Urinary bladder (tissue), 3 donors: ENCODE measurements at regions not wholly inside any gene's neighbourhood (a gene's known extent, or its start where the extent isn't known, plus 50 kb on each side); places are given as distances from the start of the nearest gene placed in this dataset.

Experiments
- DNase-seq: peaks from one replicate; pipeline ENCODE4 v3.0.0-alpha.2; 2015; ENCODE audit errors: extremely low spot score
- H3K27ac ChIP-seq: one replicate; pipeline ENCODE4 v1.5.1; 2013; ENCODE audit warnings: low read depth, mild to moderate bottlenecking, moderate library complexity
- H3K36me3 ChIP-seq: one replicate; pipeline ENCODE4 v1.6.1; 2013; ENCODE audit warnings: mild to moderate bottlenecking, moderate library complexity; ENCODE audit not compliant: insufficient read depth
- H3K4me1 ChIP-seq: one replicate; pipeline ENCODE4 v1.6.1; 2013; ENCODE audit warnings: mild to moderate bottlenecking, moderate library complexity; ENCODE audit not compliant: insufficient read depth
- H3K4me3 ChIP-seq: one replicate; pipeline ENCODE4 v1.5.1; 2013; ENCODE audit warnings: low read depth, low read length
- WGBS: extraction: QIAGEN DNeasy Blood & Tissue Kit; methylation state at CpG from one replicate; pipeline ENCODE4 v1.1.7; 2013; 5-methylcytosine and 5-hydroxymethylcytosine counted together
- donor health status: healthy with polysubstance abuse.
- donor health status: healthy.

GRCh38 chr3:17841190-17841828 is 98.9 kb upstream of the TBC1D5 start:
- no peaks in the 10 kb centered on the region for H3K36me3 ChIP-seq
- no peaks in the 10 kb centered on the region for H3K4me1 ChIP-seq
- no peak for DNase-seq
- H3K4me3 ChIP-seq, result no peak overlapping the region
- 16% methylated on average over 9 of the region's 9 CpGs for WGBS
- no peak overlapping the region for H3K27ac ChIP-seq

DNA sequence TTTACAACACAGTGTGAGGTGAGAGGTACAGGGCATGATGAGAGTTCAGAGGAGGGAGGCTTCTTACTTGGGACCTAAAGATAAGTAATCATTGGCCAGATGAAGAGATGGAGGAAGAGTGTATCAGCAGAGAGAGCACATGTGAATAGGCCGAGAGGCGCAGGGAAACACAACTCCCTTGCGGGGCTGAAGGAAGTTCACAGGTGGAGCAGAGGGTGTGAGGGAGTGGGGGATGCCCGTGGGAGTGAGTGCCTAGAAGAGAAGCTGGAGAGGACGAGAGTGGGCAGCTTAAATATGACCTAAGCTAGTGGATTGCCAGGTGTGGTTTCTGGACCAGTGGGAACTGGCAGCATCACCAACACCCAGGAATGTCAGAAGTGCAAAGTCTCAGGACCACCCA is 98.2 kb upstream of the TBC1D5 start:
- WGBS, result 82% methylated on average over 5 of the region's 5 CpGs
- Histone ChIP-seq H3K36me3 (no peaks in the 10 kb centered on the region), H3K4me1 (no peaks in the 10 kb centered on the region), H3K27ac (no peak overlapping the region), H3K4me3 (no peak overlapping the region)
- DNase-seq, result no peak

DNA sequence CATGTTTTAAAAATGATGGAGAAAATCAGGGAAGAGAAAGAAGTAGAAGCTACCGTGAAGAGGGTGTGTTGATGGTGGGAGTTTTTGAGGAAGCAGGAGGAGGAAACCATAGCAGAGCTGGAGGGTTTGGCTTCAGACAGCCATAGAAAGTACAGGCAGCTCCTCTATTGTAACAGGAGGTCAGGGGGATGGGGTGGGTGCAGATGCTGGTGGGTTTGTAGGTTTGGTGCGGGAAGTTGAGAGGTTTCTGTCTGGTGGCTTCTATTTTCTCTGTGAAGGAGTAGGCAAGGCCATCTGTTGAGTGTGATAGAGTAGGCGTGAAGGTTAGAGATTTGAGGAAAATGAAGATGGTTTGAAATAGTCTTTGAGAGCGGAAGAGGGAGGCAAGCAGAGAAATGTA is 97.7 kb upstream of the TBC1D5 start:
- no peaks in the 10 kb centered on the region for H3K4me1 ChIP-seq
- H3K36me3 ChIP-seq, result no peaks in the 10 kb centered on the region
- H3K4me3 ChIP-seq, result no peak overlapping the region
- no peak for DNase-seq
- 95% methylated on average over 4 of the region's 4 CpGs for WGBS
- H3K27ac ChIP-seq, result no peak overlapping the region

- Histone ChIP-seq H3K36me3 (no peaks in the 10 kb centered on the region), H3K4me3 (no peak overlapping the region), H3K4me1 (no peaks in the 10 kb centered on the region), H3K27ac (no peak overlapping the region)
- 67% methylated on average over 6 of the region's 6 CpGs for WGBS
- DNase-seq, result no peak
These were observed 94.5 kb upstream of the TBC1D5 start for GRCh38 chr3:17836919-17837318.

- no peak overlapping the region for H3K27ac ChIP-seq
- 55% methylated on average over 3 of the region's 3 CpGs for WGBS
- no peak overlapping the region for H3K4me3 ChIP-seq
- no peak for DNase-seq
- no peaks in the 10 kb centered on the region for H3K36me3 ChIP-seq
- H3K4me1 ChIP-seq, result no peaks in the 10 kb centered on the region
These were observed 93.7 kb upstream of the TBC1D5 start for GRCh38 chr3:17836092-17836491.

DNA sequence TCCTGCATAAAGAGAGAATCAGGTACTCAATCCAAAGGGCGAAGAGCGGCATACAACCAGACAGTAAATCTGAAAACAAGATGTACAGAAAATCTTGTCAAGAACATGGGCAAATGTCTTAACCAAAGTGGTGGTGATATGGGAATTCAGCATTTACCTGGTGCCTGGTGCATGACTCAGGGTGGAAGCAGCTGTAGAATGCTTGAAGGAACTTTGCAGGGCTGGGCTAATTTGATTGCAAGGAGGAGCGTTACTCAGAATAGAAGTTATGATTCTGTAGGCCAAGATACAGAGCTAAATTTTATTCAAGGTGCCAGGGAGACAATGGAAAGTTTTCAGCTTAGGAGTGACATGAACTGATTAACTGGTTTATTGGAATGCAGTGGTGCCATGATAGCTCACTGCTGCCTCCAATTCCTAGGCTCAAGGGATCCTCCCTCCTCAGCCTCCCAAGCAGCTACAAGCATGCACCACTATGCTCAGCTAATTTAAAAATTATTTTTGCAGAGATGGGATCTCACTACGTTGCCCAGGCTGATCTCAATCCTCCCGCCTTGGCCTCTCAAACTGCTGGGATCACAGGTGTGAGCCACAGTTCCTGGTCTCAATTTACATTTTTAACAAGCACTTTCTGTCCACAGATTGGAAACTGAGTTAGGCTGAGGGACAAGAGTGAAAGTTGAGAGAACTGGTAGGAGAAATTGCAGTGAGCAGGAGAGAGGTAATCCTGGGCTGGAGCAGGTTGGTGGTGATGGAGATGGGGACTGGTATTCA is 91.5 kb upstream of the TBC1D5 start:
- Histone ChIP-seq H3K4me3 (no peak overlapping the region), H3K27ac (no peak overlapping the region), H3K4me1 (no peaks in the 10 kb centered on the region), H3K36me3 (no peaks in the 10 kb centered on the region)
- DNase-seq, result no peak
- 96% methylated on average over 5 of the region's 5 CpGs for WGBS

GRCh38 chr3:17832016-17832415 is 89.6 kb upstream of the TBC1D5 start:
- no peak for DNase-seq
- Histone ChIP-seq H3K36me3 (no peaks in the 10 kb centered on the region), H3K4me3 (no peak overlapping the region), H3K27ac (no peak overlapping the region), H3K4me1 (no peaks in the 10 kb centered on the region)
- 80% methylated on average over 2 of the region's 2 CpGs for WGBS

- DNase-seq, result no peak
- no peaks in the 10 kb centered on the region for H3K4me1 ChIP-seq
- H3K36me3 ChIP-seq, result no peaks in the 10 kb centered on the region
These were observed 88.9 kb upstream of the TBC1D5 start for GRCh38 chr3:17831366-17831765.

DNA sequence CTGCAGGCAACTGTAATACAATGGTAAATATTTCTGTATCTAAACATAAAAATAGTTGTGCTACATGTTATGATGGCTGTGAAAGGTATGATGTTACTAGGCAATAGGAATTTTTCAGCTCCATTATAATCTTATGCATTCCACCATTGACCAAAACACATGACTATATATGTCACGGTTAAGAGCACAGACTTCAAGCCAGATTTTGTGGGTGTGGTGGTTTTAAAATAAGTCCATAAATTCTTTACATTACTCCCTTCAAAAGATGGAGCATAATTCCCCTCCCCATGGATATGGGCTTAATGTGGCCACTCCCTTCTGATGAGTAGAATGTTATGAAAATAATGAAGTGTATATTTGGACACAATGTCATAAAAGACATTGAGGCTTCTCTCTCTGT is 88.4 kb upstream of the TBC1D5 start:
- Histone ChIP-seq H3K4me3 (no peak overlapping the region), H3K36me3 (no peaks in the 10 kb centered on the region), H3K27ac (no peak overlapping the region), H3K4me1 (no peaks in the 10 kb centered on the region)
- 51% methylated on average over 1 of the region's 1 CpG for WGBS
- DNase-seq, result no peak

More at GRCh38 chr3:17831366-17831765, 88.9 kb upstream of the TBC1D5 start:
- no peak overlapping the region for H3K4me3 ChIP-seq
- H3K27ac ChIP-seq, result no peak overlapping the region

DNA sequence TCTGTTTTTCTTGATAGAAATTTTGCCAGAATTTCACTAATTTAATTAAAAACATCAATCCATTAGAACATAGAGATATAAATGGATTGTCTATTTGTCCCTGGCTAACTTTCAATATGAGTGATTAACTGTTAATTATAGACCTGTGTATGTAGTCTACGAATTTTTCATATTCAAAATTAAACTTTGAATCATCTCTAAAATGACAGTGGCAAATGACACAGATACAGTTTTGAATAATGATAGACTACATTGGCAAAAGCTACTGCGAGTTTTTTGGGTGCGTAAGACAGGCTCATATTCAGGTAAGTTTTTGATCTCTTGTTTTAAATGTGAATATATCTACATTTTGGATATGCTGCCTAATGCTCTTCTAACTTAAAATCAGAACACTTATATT is 86.0 kb upstream of the TBC1D5 start:
- Histone ChIP-seq H3K4me1 (no peaks in the 10 kb centered on the region), H3K27ac (no peak overlapping the region), H3K4me3 (no peak overlapping the region), H3K36me3 (no peaks in the 10 kb centered on the region)
- no peak for DNase-seq
- 91% methylated on average over 3 of the region's 3 CpGs for WGBS

GRCh38 chr3:17825298-17825697 is 82.9 kb upstream of the TBC1D5 start:
- Histone ChIP-seq H3K4me1 (no peaks in the 10 kb centered on the region), H3K4me3 (no peak overlapping the region), H3K36me3 (no peaks in the 10 kb centered on the region), H3K27ac (no peak overlapping the region)
- DNase-seq, result no peak
- 77% methylated on average over 3 of the region's 3 CpGs for WGBS

DNA sequence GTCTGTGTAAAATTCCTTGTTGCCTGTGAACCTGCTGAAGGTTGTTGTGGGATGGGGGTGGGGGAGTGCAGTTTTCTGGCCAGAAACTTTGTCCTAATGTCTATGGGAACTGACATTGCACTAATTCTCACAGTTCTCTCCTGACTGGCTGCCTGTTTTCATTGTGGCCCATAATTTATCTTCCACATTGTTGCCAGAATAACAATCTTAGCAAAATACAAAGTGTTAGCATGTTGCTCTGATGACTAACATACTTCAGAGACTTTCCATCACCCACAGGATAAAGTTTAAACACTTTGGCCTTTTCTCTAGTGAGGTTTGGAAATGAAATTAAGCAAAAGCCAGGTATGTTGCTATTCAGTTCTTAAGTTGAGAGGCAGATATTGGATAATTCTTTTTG is 81.4 kb upstream of the TBC1D5 start:
- Histone ChIP-seq H3K36me3 (no peaks in the 10 kb centered on the region), H3K4me3 (no peak overlapping the region), H3K4me1 (no peaks in the 10 kb centered on the region), H3K27ac (no peak overlapping the region)
- no peak for DNase-seq

DNA sequence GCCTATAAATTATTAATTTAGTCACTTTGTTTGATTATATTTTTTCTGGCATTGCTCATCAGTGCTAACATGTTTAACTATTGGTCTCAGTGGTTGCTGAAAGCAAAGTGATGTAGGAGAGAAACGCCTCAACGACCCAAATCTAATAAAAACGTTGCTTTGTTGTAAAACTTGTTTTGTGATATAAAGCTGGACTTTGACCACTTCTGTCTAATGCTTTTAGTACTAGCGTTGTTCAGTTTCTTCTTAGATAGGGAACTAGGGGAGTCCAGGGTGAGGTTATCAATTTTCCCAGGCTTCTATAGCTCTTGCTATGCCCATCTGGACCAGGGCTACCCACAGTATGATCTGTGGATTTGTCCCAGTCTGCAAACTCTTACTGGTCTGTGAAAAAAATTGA is 80.6 kb upstream of the TBC1D5 start:
- DNase-seq, result no peak
- no peak overlapping the region for H3K4me3 ChIP-seq
- H3K27ac ChIP-seq, result no peak overlapping the region
- H3K36me3 ChIP-seq, result no peaks in the 10 kb centered on the region
- 39% methylated on average over 4 of the region's 4 CpGs for WGBS
- H3K4me1 ChIP-seq, result no peaks in the 10 kb centered on the region

DNA sequence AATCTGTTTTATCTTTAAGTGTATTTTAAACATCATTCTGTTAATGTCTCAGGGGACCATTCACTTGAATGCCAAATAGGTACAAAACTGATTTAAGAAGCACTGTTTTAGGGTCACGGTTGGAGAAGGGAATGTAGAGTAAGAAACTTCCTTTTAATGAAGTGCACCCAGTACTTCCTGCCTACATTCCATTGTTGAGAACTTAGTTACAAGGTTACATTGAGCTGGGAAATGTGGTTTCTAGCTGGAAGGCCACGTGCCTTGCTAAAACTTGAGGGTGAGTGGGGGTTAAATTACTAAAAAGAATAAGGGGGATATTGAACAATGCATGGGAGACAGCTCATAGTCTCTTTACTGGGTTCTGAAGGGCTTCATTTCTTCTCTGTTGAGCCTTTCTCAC is 78.3 kb upstream of the TBC1D5 start:
- Histone ChIP-seq H3K36me3 (no peaks in the 10 kb centered on the region), H3K4me1 (no peaks in the 10 kb centered on the region), H3K27ac (no peak overlapping the region), H3K4me3 (no peak overlapping the region)
- whole genome bisulfite sequencing, result 59% methylated on average over 2 of the region's 2 CpGs
- DNase-seq, result no peak
